ENCODE measurements at regions not wholly inside any gene's neighbourhood (a gene's known extent, or its start where the extent isn't known, plus 50 kb on each side); places are given as distances from the start of the nearest gene placed in this dataset.
A peak's percentile ranks its signal among the peaks of the same experiment; 100 is the strongest.

DNA sequence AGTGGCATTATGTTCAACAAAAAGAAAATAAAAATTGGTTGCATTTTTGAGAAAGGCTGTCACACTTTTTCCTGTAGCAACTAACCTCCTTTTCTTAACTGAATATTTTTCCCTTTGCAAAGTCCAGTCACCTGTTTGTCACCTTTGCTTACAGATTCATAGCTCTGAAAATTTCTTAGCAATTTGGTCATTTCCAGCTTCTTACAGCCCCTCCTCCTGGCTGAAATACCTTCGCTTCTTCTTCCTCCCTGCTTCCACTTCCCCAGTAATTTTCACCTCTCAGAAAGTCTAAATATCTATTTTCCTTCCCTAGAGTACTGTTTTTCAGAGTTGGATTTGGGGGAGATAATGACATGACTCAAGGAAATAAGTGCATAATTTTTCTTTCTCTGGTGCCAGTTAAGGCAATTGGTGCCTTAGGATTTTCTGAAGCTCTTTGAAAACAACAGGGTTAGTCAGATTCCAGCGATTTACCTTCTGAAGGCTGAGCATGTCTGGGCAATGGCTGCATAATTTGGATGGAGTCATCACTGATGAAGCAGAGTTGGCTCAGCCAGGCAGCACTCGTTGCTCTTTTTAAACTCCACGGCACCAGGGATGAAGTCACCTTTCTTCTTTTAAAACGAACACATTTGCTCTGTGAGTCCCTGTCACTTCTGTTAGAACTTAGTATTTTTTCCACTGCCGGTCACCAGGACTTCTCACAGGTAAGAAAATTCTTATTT, 62.1 kb upstream of the AMOTL1 start:
- TF ChIP-seq, protein P1, sequence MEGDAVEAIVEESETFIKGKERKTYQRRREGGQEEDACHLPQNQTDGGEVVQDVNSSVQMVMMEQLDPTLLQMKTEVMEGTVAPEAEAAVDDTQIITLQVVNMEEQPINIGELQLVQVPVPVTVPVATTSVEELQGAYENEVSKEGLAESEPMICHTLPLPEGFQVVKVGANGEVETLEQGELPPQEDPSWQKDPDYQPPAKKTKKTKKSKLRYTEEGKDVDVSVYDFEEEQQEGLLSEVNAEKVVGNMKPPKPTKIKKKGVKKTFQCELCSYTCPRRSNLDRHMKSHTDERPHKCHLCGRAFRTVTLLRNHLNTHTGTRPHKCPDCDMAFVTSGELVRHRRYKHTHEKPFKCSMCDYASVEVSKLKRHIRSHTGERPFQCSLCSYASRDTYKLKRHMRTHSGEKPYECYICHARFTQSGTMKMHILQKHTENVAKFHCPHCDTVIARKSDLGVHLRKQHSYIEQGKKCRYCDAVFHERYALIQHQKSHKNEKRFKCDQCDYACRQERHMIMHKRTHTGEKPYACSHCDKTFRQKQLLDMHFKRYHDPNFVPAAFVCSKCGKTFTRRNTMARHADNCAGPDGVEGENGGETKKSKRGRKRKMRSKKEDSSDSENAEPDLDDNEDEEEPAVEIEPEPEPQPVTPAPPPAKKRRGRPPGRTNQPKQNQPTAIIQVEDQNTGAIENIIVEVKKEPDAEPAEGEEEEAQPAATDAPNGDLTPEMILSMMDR (IDR thresholded peaks at IDR 0.05), result no peak
- Histone ChIP-seq H3K36me3 (no peaks in the 10 kb centered on the region), H3K4me1 (peaks cover 0 to 14% of the 10 kb centered on the region in 2 donors), H3K27ac (peak overlapping the region; percentile 43 to 68), H3K9me3 (no peaks in the 10 kb centered on the region), H3K4me3 (no peak overlapping the region), H3K27me3 (no peaks in the 10 kb centered on the region)
- DNase-seq (ENCODE audit: low spot score), result no peak

DNA sequence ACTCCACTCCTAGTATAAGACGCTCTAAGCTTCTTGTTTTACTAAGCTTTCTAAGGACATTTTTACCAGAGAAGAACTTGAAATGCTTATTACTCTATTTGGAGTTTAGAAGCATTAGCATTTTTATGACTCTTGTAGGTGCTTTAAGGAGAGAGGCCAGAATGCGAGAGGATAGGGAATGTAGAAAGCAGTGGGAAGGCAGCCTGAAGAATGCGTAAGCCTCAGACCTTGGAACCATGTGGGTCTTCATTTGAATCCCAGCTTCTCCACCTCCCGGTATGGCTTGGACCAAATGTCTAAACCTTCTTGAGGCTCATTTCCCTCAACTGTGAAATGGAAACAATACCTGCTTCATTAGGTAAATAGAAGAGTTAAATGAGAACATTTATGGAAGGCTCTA, 60.0 kb upstream of the AMOTL1 start:
- Histone ChIP-seq H3K27me3 (no peaks in the 10 kb centered on the region), H3K9me3 (no peaks in the 10 kb centered on the region), H3K27ac (no peak overlapping the region)

DNA sequence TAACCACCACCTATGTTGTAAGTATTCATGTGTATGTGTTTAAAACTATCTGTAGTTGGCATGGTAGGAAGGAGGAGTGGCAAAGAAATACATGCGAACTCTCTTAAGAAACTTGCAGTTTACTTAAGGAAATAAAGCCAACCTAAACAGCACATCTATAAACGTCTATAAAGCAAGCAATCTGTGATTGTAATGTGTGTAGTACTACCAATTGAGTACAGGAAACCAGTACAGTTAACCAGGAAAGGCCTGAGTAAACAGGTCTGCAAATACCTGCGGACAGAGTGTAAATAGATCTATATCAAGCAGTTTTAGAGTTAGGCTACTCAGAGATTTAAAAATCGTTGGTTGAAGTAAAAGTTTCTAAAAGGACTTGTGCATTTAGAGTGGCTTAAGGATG, 59.5 kb upstream of the AMOTL1 start:
- Histone ChIP-seq H3K27me3 (no peaks in the 10 kb centered on the region), H3K36me3 (no peaks in the 10 kb centered on the region), H3K4me3 (no peak overlapping the region), H3K4me1 (peaks cover 0 to 14% of the 10 kb centered on the region in 2 donors), H3K27ac (no peak overlapping the region), H3K9me3 (no peaks in the 10 kb centered on the region)
- no peak for DNase-seq (ENCODE audit: low spot score)
- TF ChIP-seq, protein P1 (IDR thresholded peaks at IDR 0.05), result no peak

More for the DNA sequence above, 60.0 kb upstream of the AMOTL1 start:
- TF ChIP-seq, protein P1 (IDR thresholded peaks at IDR 0.05), result no peak
- Histone ChIP-seq H3K36me3 (no peaks in the 10 kb centered on the region), H3K4me1 (peaks cover 0 to 14% of the 10 kb centered on the region in 2 donors), H3K4me3 (no peak overlapping the region)
- DNase-seq (ENCODE audit: low spot score), result no peak

DNA sequence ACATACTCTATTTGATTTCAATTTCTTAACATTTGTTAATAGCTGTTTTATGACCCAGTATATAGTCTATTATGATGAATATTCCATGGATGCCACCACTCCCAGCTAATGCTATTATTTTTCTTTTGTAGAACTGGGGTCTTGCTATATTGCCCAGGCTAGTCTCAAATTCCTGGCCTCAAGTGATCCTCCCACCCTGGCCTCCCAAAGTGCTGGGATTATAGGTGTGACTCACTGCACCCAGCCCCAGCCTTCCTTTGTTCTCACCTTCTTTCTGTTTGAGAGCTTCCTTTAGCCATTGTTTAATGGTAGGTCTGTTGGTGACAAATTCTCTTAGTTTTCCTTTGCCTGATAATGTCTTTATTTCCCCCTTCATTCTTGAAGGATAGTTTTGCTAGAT, 52.9 kb upstream of the AMOTL1 start:
- H3K4me1 ChIP-seq, result no peaks in the 10 kb centered on the region
- no peaks in the 10 kb centered on the region for H3K27me3 ChIP-seq
- no peaks in the 10 kb centered on the region for H3K36me3 ChIP-seq
- no peaks in the 10 kb centered on the region for H3K9me3 ChIP-seq
- no peak overlapping the region for H3K4me3 ChIP-seq
- DNase-seq (ENCODE audit: low spot score), result no peak
- no peak overlapping the region for H3K27ac ChIP-seq
- TF ChIP-seq, protein P1 (IDR thresholded peaks at IDR 0.05), result no peak

DNA sequence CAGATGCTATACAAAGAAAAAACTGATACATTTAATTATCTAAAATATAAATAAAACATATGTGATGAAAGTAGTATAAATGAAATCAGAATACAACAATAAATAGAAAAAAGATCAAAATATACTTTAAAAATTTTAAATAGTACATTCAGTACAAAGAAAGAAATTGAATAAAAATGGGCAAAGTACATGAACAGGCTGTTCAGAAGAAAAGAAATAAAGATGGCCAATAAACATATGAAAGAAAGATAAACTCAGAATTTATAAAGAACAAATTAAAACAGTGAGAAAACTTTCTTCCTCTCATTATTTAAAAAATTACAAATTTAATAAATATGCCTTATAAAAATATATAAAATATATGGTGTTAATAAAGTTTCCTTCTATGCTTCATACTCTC, 50.5 kb upstream of the AMOTL1 start:
- Histone ChIP-seq H3K4me3 (no peak overlapping the region), H3K9me3 (no peaks in the 10 kb centered on the region), H3K4me1 (no peaks in the 10 kb centered on the region), H3K27me3 (no peaks in the 10 kb centered on the region), H3K27ac (no peak overlapping the region), H3K36me3 (no peaks in the 10 kb centered on the region)
- TF ChIP-seq, protein P1 (IDR thresholded peaks at IDR 0.05), result no peak
- no peak for DNase-seq (ENCODE audit: low spot score)

Measured in right atrium auricular region (tissue), 2 donors.